ENCODE measurements at regions not wholly inside any gene's neighbourhood (a gene's known extent, or its start where the extent isn't known, plus 50 kb on each side); places are given as distances from the start of the nearest gene placed in this dataset.

DNA sequence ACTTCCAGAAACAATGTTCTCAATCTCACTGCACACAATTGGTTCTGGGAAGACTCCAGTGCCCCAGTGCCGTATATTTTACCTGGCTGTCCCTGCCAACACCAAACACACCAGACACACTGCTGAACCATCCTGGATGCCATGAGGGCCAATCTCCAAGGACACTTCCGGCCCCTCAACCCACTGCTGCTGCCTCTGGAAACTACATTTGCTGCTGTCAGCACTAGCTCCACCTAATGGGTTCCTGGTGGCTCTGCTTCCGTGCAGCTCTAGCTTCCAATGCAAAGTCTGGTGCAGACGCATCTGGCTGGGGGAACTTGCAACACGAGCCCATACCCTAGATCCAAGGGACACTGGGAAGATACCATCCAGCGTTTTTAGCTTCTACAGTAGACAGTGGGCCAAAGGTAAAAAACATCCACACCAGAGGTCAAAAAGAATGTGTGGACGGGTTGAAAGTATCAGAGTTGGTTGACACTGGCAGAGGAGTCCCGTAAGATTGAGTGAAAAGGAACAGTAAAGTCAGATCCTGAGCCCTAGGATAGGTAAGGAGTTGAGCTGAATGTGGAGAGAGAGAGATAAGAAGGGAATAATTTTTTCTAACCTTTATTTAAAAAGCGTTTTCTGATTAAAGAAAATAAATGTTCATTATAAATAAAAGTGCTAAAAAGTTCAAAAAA lies 99.7 kb upstream of the KIF2A start:
- H3K4me3 ChIP-seq (ENCODE audit: low read length) = no peak overlapping the region
- no peaks in the 10 kb centered on the region for H3F3A ChIP-seq (ENCODE audit: control insufficient read depth, insufficient read depth)
- no peaks in the 10 kb centered on the region for H3K9me3 ChIP-seq (ENCODE audit: control insufficient read depth, insufficient read depth, low read length)
- TF ChIP-seq, protein P1, sequence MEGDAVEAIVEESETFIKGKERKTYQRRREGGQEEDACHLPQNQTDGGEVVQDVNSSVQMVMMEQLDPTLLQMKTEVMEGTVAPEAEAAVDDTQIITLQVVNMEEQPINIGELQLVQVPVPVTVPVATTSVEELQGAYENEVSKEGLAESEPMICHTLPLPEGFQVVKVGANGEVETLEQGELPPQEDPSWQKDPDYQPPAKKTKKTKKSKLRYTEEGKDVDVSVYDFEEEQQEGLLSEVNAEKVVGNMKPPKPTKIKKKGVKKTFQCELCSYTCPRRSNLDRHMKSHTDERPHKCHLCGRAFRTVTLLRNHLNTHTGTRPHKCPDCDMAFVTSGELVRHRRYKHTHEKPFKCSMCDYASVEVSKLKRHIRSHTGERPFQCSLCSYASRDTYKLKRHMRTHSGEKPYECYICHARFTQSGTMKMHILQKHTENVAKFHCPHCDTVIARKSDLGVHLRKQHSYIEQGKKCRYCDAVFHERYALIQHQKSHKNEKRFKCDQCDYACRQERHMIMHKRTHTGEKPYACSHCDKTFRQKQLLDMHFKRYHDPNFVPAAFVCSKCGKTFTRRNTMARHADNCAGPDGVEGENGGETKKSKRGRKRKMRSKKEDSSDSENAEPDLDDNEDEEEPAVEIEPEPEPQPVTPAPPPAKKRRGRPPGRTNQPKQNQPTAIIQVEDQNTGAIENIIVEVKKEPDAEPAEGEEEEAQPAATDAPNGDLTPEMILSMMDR (IDR thresholded peaks at IDR 0.05; ENCODE audit: low read depth, low read length, poor library complexity, severe bottlenecking) = no peak
- TF ChIP-seq EZH2phosphoT487 (IDR thresholded peaks at IDR 0.05; ENCODE audit: borderline replicate concordance, low read length) = no peak
- no peak overlapping the region for H3K27ac ChIP-seq (ENCODE audit: low read depth, low read length)
- no peak overlapping the region for H3K4me2 ChIP-seq (ENCODE audit: low read length)
- H3K4me1 ChIP-seq (ENCODE audit: control insufficient read depth, low read length) = no peaks in the 10 kb centered on the region
- no peaks in the 10 kb centered on the region for H3K79me2 ChIP-seq (ENCODE audit: control insufficient read depth, low read length)
- H3K36me3 ChIP-seq (ENCODE audit: control insufficient read depth, low read length) = no peaks in the 10 kb centered on the region
- H3K27me3 ChIP-seq (ENCODE audit: control insufficient read depth, low read length) = 0 out of 2 replicates have a peak, but pooled peaks cover 2% of the 10 kb centered on the region
- H4K20me1 ChIP-seq (ENCODE audit: control insufficient read depth, insufficient read depth, low read depth, low read length) = no peaks in the 10 kb centered on the region
- no peaks in the 10 kb centered on the region for H3K9me2 ChIP-seq (replicated peaks; ENCODE audit: control insufficient read depth, low read length)

DNA sequence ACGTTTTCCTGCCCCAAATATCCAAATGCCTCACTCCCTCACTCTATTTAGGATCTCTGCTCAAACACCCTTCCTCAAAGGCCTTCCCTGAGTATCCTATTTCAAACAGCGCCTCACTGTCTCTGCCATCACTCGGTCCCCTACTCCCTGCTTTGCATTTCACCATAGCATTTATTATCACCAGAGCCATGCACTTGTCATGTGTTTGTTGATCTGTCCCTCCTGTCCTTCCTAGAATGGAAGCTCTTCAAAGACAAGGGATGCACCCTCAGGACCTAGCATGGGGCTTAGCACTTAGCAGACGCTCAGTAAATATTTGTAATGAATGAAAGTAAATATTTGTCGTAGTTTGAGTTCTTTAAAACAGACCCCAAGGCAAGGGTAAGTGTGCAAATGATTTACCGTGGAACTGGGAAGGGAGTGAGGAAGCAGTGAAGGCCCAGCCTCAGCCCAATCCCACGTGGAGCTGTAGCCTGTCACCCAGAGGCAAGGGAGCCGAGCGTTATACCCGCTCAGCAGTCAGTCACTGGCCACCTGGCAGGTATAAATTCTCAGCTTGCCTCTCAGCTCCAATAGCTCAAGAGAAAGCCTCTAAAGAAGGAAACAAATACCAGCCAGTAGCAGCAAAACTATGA lies 97.7 kb upstream of the KIF2A start:
- TF ChIP-seq EZH2phosphoT487 (IDR thresholded peaks at IDR 0.05; ENCODE audit: borderline replicate concordance, low read length) = no peak
- TF ChIP-seq, protein P1 (IDR thresholded peaks at IDR 0.05; ENCODE audit: low read depth, low read length, poor library complexity, severe bottlenecking) = no peak
- H3K36me3 ChIP-seq (ENCODE audit: control insufficient read depth, low read length) = no peaks in the 10 kb centered on the region
- no peaks in the 10 kb centered on the region for H3K4me1 ChIP-seq (ENCODE audit: control insufficient read depth, low read length)
- no peak overlapping the region for H3K4me3 ChIP-seq (ENCODE audit: low read length)
- no peaks in the 10 kb centered on the region for H3K79me2 ChIP-seq (ENCODE audit: control insufficient read depth, low read length)
- H3K9me2 ChIP-seq (replicated peaks; ENCODE audit: control insufficient read depth, low read length) = no peaks in the 10 kb centered on the region
- H3K27me3 ChIP-seq (ENCODE audit: control insufficient read depth, low read length) = 0 out of 2 replicates have a peak, but pooled peaks cover 2% of the 10 kb centered on the region
- no peak overlapping the region for H3K4me2 ChIP-seq (ENCODE audit: low read length)
- no peaks in the 10 kb centered on the region for H3F3A ChIP-seq (ENCODE audit: control insufficient read depth, insufficient read depth)
- H3K27ac ChIP-seq (ENCODE audit: low read depth, low read length) = no peak overlapping the region
- H4K20me1 ChIP-seq (ENCODE audit: control insufficient read depth, insufficient read depth, low read depth, low read length) = no peaks in the 10 kb centered on the region
- no peaks in the 10 kb centered on the region for H3K9me3 ChIP-seq (ENCODE audit: control insufficient read depth, insufficient read depth, low read length)

DNA sequence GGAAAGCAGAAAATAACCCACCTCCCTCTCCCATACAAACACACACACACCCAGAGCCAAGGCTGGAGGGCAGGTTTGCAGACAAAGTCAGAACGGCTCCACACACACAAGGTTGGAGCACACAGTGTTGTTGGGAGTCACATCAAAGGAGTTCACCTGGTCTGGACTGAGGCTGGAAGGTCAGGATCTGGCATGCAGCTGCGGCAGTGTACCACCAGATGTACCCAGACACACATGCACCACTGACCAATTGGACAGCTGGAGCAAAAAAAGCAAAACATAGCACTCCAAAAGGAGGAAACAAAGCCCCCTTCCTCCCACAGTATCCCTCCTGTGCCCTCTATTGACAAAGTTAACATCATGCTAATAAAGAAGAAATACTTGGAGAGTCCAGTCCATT lies 94.6 kb upstream of the KIF2A start:
- H3K9me2 ChIP-seq (replicated peaks; ENCODE audit: control insufficient read depth, low read length) = no peaks in the 10 kb centered on the region
- no peaks in the 10 kb centered on the region for H3K4me1 ChIP-seq (ENCODE audit: control insufficient read depth, low read length)
- H3K79me2 ChIP-seq (ENCODE audit: control insufficient read depth, low read length) = no peaks in the 10 kb centered on the region
- no peaks in the 10 kb centered on the region for H3F3A ChIP-seq (ENCODE audit: control insufficient read depth, insufficient read depth)
- H3K27ac ChIP-seq (ENCODE audit: low read depth, low read length) = no peak overlapping the region
- H3K27me3 ChIP-seq (ENCODE audit: control insufficient read depth, low read length) = 0 out of 2 replicates have a peak, but pooled peaks cover 5% of the 10 kb centered on the region
- H3K4me2 ChIP-seq (ENCODE audit: low read length) = no peak overlapping the region
- no peaks in the 10 kb centered on the region for H3K36me3 ChIP-seq (ENCODE audit: control insufficient read depth, low read length)
- H4K20me1 ChIP-seq (ENCODE audit: control insufficient read depth, insufficient read depth, low read depth, low read length) = no peaks in the 10 kb centered on the region
- TF ChIP-seq, protein P1 (IDR thresholded peaks at IDR 0.05; ENCODE audit: low read depth, low read length, poor library complexity, severe bottlenecking) = no peak
- no peak for TF ChIP-seq EZH2phosphoT487 (IDR thresholded peaks at IDR 0.05; ENCODE audit: borderline replicate concordance, low read length)
- no peak overlapping the region for H3K4me3 ChIP-seq (ENCODE audit: low read length)
- H3K9me3 ChIP-seq (ENCODE audit: control insufficient read depth, insufficient read depth, low read length) = no peaks in the 10 kb centered on the region

Measured in DOHH2 (cell line).